ENCODE measurements at regions not wholly inside any gene's neighbourhood (a gene's known extent, or its start where the extent isn't known, plus 50 kb on each side); places are given as distances from the start of the nearest gene placed in this dataset.

DNA sequence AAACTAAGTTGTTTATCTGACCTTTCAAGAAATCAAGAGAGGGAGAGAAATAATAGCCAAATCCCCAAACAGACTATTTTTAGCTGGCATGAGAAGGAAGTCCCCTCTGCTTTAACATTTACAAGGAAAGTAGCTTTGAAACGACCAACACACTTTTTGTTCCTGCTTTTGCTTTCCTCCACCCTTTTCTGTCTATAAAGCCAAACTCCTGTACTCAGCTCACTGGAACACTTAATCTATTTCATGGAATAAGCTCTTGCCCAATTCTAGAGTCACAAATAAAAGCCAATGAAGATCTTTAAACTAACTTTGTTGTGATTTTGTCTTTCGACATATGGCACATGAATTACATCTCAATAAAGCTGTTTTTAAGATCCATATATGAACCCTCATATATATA, 86.8 kb upstream of the CCDC71L start:
- TF ChIP-seq EP300 (IDR thresholded peaks at IDR 0.05) (no peak), TP53 (CRISPR knock-in tag; IDR thresholded peaks at IDR 0.05) (no peak), HOXB5 (CRISPR knock-in tag; IDR thresholded peaks at IDR 0.05) (no peak), FOXS1 (CRISPR knock-in tag; IDR thresholded peaks at IDR 0.05) (no peak), RARB (CRISPR knock-in tag; IDR thresholded peaks at IDR 0.05) (no peak), NR3C1 (IDR thresholded peaks at IDR 0.05) (no peak), CHD2 (IDR thresholded peaks at IDR 0.05; ENCODE audit: low read length, partially characterized antibody) (no peak), KDM1A (IDR thresholded peaks at IDR 0.05; ENCODE audit: low read depth) (no peak), EHF (CRISPR knock-in tag; IDR thresholded peaks at IDR 0.05) (no peak), MYC (IDR thresholded peaks at IDR 0.05; ENCODE audit: borderline replicate concordance, low read length) (no peak), MAFK (IDR thresholded peaks at IDR 0.05; ENCODE audit: partially characterized antibody) (no peak)
- TF ChIP-seq, protein P1, sequence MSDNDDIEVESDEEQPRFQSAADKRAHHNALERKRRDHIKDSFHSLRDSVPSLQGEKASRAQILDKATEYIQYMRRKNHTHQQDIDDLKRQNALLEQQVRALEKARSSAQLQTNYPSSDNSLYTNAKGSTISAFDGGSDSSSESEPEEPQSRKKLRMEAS (IDR thresholded peaks at IDR 0.05), result no peak
- TF ChIP-seq, protein P2, sequence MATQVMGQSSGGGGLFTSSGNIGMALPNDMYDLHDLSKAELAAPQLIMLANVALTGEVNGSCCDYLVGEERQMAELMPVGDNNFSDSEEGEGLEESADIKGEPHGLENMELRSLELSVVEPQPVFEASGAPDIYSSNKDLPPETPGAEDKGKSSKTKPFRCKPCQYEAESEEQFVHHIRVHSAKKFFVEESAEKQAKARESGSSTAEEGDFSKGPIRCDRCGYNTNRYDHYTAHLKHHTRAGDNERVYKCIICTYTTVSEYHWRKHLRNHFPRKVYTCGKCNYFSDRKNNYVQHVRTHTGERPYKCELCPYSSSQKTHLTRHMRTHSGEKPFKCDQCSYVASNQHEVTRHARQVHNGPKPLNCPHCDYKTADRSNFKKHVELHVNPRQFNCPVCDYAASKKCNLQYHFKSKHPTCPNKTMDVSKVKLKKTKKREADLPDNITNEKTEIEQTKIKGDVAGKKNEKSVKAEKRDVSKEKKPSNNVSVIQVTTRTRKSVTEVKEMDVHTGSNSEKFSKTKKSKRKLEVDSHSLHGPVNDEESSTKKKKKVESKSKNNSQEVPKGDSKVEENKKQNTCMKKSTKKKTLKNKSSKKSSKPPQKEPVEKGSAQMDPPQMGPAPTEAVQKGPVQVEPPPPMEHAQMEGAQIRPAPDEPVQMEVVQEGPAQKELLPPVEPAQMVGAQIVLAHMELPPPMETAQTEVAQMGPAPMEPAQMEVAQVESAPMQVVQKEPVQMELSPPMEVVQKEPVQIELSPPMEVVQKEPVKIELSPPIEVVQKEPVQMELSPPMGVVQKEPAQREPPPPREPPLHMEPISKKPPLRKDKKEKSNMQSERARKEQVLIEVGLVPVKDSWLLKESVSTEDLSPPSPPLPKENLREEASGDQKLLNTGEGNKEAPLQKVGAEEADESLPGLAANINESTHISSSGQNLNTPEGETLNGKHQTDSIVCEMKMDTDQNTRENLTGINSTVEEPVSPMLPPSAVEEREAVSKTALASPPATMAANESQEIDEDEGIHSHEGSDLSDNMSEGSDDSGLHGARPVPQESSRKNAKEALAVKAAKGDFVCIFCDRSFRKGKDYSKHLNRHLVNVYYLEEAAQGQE (IDR thresholded peaks at IDR 0.05), result no peak
- 44% methylated on average over 2 of the region's 2 CpGs for WGBS (ENCODE audit: missing lambda C conversion rate)

DNA sequence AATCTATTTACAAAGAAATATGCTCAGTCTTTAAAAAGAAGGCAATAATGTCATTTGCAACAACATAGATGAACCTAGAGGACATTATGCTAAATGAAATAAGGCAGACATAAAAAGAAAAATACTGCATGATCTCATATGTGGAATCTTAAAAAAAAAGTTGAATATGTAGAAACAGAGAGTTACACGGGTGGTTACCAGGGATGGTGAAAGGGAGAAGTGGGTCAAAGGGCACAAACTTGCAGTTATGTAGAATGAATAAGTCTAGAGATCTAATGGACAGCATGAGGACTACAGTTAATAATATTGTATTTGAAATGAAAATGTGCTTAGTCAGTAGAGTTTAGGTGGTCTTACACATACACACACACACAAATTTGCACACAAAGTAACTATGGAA, 88.2 kb upstream of the CCDC71L start:
- ATAC-seq (no peak), DNase-seq (ENCODE audit: low read depth in 1 of 2, low spot score in 1 of 2) (no peak), FAIRE-seq (no peak)
- CTCF ChIA-PET, result interaction anchor here (1.2 to 2.2 kb wide), 3 partner anchors 13 to 573 kb away, joined by 3 to 8 read pairs (median 7); partner anchors contain the start of gene CCDC71L
- H3K4me3 ChIP-seq, result no peak overlapping the region
- H3K4me1 ChIP-seq, result no peaks in the 10 kb centered on the region
- no peak overlapping the region for H3K4me2 ChIP-seq
- POLR2A ChIA-PET, result no interaction called here
- TF ChIP-seq CHD4 (IDR thresholded peaks at IDR 0.05; ENCODE audit: borderline replicate concordance) (no peak), MAZ (IDR thresholded peaks at IDR 0.05; ENCODE audit: borderline replicate concordance, low read depth, low read length) (no peak), RCOR1 (IDR thresholded peaks at IDR 0.05; ENCODE audit: low read depth, low read length) (no peak), NR3C1 (IDR thresholded peaks at IDR 0.05) (no peak), EP300 (IDR thresholded peaks at IDR 0.05) (no peak), CHD2 (IDR thresholded peaks at IDR 0.05; ENCODE audit: low read length, partially characterized antibody) (no peak), MYC (IDR thresholded peaks at IDR 0.05; ENCODE audit: borderline replicate concordance, low read length) (no peak), PHF8 (IDR thresholded peaks at IDR 0.05; ENCODE audit: borderline replicate concordance, low read depth) (no peak), ZC3H11A (IDR thresholded peaks at IDR 0.05) (no peak), CEBPB (IDR thresholded peaks at IDR 0.05) (no peak), CBX2 (IDR thresholded peaks at IDR 0.05; ENCODE audit: borderline replicate concordance, low read depth) (no peak), KDM1A (IDR thresholded peaks at IDR 0.05; ENCODE audit: low read depth) (no peak)
- TF ChIP-seq, protein P3, sequence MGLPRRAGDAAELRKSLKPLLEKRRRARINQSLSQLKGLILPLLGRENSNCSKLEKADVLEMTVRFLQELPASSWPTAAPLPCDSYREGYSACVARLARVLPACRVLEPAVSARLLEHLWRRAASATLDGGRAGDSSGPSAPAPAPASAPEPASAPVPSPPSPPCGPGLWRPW (IDR thresholded peaks at IDR 0.05), result no peak
- TF ChIP-seq, protein P4, sequence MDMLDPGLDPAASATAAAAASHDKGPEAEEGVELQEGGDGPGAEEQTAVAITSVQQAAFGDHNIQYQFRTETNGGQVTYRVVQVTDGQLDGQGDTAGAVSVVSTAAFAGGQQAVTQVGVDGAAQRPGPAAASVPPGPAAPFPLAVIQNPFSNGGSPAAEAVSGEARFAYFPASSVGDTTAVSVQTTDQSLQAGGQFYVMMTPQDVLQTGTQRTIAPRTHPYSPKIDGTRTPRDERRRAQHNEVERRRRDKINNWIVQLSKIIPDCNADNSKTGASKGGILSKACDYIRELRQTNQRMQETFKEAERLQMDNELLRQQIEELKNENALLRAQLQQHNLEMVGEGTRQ (IDR thresholded peaks at IDR 0.05), result no peak
- TF ChIP-seq, protein P5, sequence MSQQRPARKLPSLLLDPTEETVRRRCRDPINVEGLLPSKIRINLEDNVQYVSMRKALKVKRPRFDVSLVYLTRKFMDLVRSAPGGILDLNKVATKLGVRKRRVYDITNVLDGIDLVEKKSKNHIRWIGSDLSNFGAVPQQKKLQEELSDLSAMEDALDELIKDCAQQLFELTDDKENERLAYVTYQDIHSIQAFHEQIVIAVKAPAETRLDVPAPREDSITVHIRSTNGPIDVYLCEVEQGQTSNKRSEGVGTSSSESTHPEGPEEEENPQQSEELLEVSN (IDR thresholded peaks at IDR 0.05; ENCODE audit: borderline replicate concordance, low read depth), result no peak
- WGBS (ENCODE audit: missing lambda C conversion rate), result 58% methylated on average over 1 of the region's 1 CpG
- no peak overlapping the region for H3K27ac ChIP-seq
- no peaks in the 10 kb centered on the region for H3K9me3 ChIP-seq

More for the DNA sequence above, 86.8 kb upstream of the CCDC71L start:
- no peak overlapping the region for H3K4me3 ChIP-seq
- FAIRE-seq (no peak), ATAC-seq (no peak), DNase-seq (ENCODE audit: low read depth in 1 of 2, low spot score in 1 of 2) (no peak)
- H3K27ac ChIP-seq, result no peak overlapping the region
- POLR2A ChIA-PET, result no interaction called here
- H3K9me3 ChIP-seq, result no peaks in the 10 kb centered on the region
- H3K4me1 ChIP-seq, result no peaks in the 10 kb centered on the region
- CTCF ChIA-PET, result interaction anchor here (1.1 to 2.2 kb wide), 7 partner anchors 10 to 571 kb away, joined by 3 to 8 read pairs (median 4); partner anchors contain the start of gene CCDC71L
- no peak overlapping the region for H3K4me2 ChIP-seq

Measured in A549 (cell line).